HFFc6 (cell line): ENCODE measurements at regions not wholly inside any gene's neighbourhood (a gene's known extent, or its start where the extent isn't known, plus 50 kb on each side); places are given as distances from the start of the nearest gene placed in this dataset.

ENCODE experiments used
- DNase-seq: peaks from one replicate; pipeline ENCODE4 v3.0.0-alpha.2; 2018
- H3K27ac Mint-ChIP-seq: 2 replicates; pipeline ENCODE4 v1.8.0; 2020; ENCODE audit warnings: mild to moderate bottlenecking, mixed read lengths
- H3K27me3 Mint-ChIP-seq: 2 replicates; pipeline ENCODE4 v1.8.0; 2021; ENCODE audit warnings: mild to moderate bottlenecking, moderate library complexity, mixed read lengths; ENCODE audit not compliant: insufficient read depth
- H3K36me3 Mint-ChIP-seq: 2 replicates; pipeline ENCODE4 v1.8.0; 2021; ENCODE audit warnings: low read depth, mixed read lengths
- H3K4me1 Mint-ChIP-seq: 2 replicates; pipeline ENCODE4 v1.8.0; 2020; ENCODE audit warnings: low read depth, mixed read lengths
- H3K4me3 Mint-ChIP-seq: 2 replicates; pipeline ENCODE4 v1.8.0; 2020; ENCODE audit warnings: mild to moderate bottlenecking, moderate library complexity, mixed read lengths
- H3K9me3 Mint-ChIP-seq: 2 replicates; pipeline ENCODE4 v1.8.0; 2020; ENCODE audit warnings: mild to moderate bottlenecking, mixed read lengths
- TF ChIP-seq, protein P1 (sequence below): fragments of 200-600 bp; sonication (generic); IDR thresholded peaks from 2 replicates; pipeline ENCODE4 v1.5.0; 2021; ENCODE audit warnings: antibody characterized with exemption, mild to moderate bottlenecking

DNA sequence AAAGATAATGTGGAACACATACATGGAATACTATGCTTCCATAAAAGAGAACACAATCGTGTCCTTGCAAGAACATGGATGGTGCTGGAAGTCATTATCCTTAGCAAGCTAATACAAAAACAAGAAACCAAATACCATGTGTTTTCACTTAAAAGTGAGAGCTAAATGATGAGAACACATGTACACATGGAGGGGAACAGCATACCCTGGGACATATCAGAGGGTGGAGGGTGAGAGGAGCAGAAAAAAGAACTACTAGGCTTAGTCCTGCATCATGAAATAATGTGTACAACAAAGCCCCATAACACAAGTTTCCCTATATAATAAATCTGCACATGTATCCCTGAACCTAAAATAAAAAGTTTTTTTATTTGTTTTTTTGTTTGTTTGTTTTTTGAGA lies 855.5 kb upstream of the NUDT12 start:
- H3K4me1 Mint-ChIP-seq: no peaks in the 10 kb centered on the region
- H3K9me3 Mint-ChIP-seq: peaks cover 50% of the 10 kb centered on the region
- H3K36me3 Mint-ChIP-seq: no peaks in the 10 kb centered on the region; the same call in 1 of the 2 replicates

DNA sequence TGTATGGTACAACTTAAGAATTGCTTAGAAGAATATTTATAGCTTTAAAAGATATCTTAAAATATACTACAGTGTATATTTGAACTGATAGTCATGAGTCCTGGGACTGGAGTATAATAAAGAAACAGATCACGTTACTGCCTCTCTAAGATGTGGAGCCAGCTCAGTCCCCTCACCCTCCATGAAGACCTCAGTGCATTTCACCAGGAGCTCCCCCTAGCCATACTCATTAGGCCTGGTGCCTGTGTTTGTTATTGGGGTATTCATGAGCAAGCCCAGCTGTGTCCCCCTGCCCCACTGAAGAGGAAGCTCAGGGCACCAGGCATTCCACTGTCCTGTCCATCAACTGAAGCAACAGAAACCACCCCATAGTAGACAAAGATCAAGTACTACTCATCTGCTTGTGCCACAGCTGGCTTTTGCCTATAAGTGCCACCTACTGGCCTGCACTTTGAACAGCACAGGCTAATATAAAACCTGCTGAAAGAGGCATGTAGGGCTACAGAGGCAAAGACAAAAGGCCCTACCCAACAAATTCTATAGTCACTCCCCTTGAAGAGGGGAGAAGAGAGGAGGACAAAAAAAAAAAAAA lies 850.2 kb upstream of the NUDT12 start:
- no peak overlapping the region for H3K4me3 Mint-ChIP-seq
- H3K4me1 Mint-ChIP-seq: no peaks in the 10 kb centered on the region
- no peak for DNase-seq
- peaks cover 41% of the 10 kb centered on the region for H3K9me3 Mint-ChIP-seq
- TF ChIP-seq, protein P1, sequence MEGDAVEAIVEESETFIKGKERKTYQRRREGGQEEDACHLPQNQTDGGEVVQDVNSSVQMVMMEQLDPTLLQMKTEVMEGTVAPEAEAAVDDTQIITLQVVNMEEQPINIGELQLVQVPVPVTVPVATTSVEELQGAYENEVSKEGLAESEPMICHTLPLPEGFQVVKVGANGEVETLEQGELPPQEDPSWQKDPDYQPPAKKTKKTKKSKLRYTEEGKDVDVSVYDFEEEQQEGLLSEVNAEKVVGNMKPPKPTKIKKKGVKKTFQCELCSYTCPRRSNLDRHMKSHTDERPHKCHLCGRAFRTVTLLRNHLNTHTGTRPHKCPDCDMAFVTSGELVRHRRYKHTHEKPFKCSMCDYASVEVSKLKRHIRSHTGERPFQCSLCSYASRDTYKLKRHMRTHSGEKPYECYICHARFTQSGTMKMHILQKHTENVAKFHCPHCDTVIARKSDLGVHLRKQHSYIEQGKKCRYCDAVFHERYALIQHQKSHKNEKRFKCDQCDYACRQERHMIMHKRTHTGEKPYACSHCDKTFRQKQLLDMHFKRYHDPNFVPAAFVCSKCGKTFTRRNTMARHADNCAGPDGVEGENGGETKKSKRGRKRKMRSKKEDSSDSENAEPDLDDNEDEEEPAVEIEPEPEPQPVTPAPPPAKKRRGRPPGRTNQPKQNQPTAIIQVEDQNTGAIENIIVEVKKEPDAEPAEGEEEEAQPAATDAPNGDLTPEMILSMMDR: peak; percentile 30; the same call in 1 of the 2 replicates
- no peak overlapping the region for H3K27ac Mint-ChIP-seq
- H3K36me3 Mint-ChIP-seq: no peaks in the 10 kb centered on the region; the same call in 1 of the 2 replicates
- H3K27me3 Mint-ChIP-seq: no peaks in the 10 kb centered on the region

More for the DNA sequence above, 855.5 kb upstream of the NUDT12 start:
- no peak overlapping the region for H3K27ac Mint-ChIP-seq
- no peaks in the 10 kb centered on the region for H3K27me3 Mint-ChIP-seq
- TF ChIP-seq, protein P1: no peak
- no peak overlapping the region for H3K4me3 Mint-ChIP-seq
- DNase-seq: no peak

- no peaks in the 10 kb centered on the region for H3K4me1 Mint-ChIP-seq
- no peak for DNase-seq
- H3K36me3 Mint-ChIP-seq: no peaks in the 10 kb centered on the region
- H3K4me3 Mint-ChIP-seq: no peak overlapping the region
- TF ChIP-seq, protein P1: no peak
- peaks cover 59% of the 10 kb centered on the region for H3K9me3 Mint-ChIP-seq
- no peaks in the 10 kb centered on the region for H3K27me3 Mint-ChIP-seq
- H3K27ac Mint-ChIP-seq: no peak overlapping the region
Measured at GRCh38 chr5:104400941-104401340, 838.4 kb upstream of the NUDT12 start.

- Mint-ChIP-seq H3K4me3 (no peak overlapping the region), H3K36me3 (no peaks in the 10 kb centered on the region), H3K4me1 (no peaks in the 10 kb centered on the region), H3K27ac (no peak overlapping the region), H3K27me3 (no peaks in the 10 kb centered on the region), H3K9me3 (peaks cover 26% of the 10 kb centered on the region)
- TF ChIP-seq, protein P1: no peak
- no peak for DNase-seq
Measured at GRCh38 chr5:104385906-104386305, 823.3 kb upstream of the NUDT12 start.

- Mint-ChIP-seq H3K36me3 (no peaks in the 10 kb centered on the region), H3K27me3 (no peaks in the 10 kb centered on the region), H3K27ac (no peak overlapping the region), H3K4me3 (no peak overlapping the region), H3K9me3 (peaks cover 26% of the 10 kb centered on the region), H3K4me1 (no peaks in the 10 kb centered on the region)
- no peak for DNase-seq
- TF ChIP-seq, protein P1: no peak
Measured at GRCh38 chr5:104375345-104375744, 812.8 kb upstream of the NUDT12 start.
